HEK293 (cell line): ENCODE measurements at regions not wholly inside any gene's neighbourhood (a gene's known extent, or its start where the extent isn't known, plus 50 kb on each side); places are given as distances from the start of the nearest gene placed in this dataset.
"Not testable (repeated sequence)": the region's sequence is repeated elsewhere in the genome, so short reads cannot be mapped to it uniquely, and the experiment has no call there.

Experiments used
- CTCF ChIP-seq: fragments of 450-650 bp; formaldehyde crosslinking; IDR thresholded peaks from 2 replicates; pipeline ENCODE4 v1.5.1; 2016; ENCODE audit warnings: missing biosample characterization, missing genetic modification characterization
- ZNF155 ChIP-seq: fragments of 450-650 bp; formaldehyde crosslinking; IDR thresholded peaks from 2 replicates; pipeline ENCODE4 v1.5.1; 2016; ENCODE audit warnings: missing biosample characterization, missing genetic modification characterization
- ZNF24 ChIP-seq: fragments of 450-650 bp; formaldehyde crosslinking; IDR thresholded peaks from 2 replicates; pipeline ENCODE4 v1.5.1; 2016; ENCODE audit warnings: missing biosample characterization, missing genetic modification characterization
- ZNF274 ChIP-seq, 2 experiments: fragments of 200-500 bp in 1 of 2; fragments of 450-650 bp in 1 of 2; sonication (Bioruptor generic) in 1 of 2; formaldehyde crosslinking in 1 of 2; IDR thresholded peaks; 2 replicates each; pipeline versions ENCODE4 v1.5.1 to v1.6.1; 2014 to 2016; ENCODE audit warnings: borderline replicate concordance in 1 of 2, inconsistent platforms in 1 of 2, low read length in 1 of 2, missing biosample characterization in 1 of 2, missing genetic modification characterization in 1 of 2
- ZNF280C ChIP-seq: fragments of 450-650 bp; formaldehyde crosslinking; IDR thresholded peaks from 2 replicates; pipeline ENCODE4 v1.5.1; 2016; ENCODE audit warnings: missing biosample characterization, missing genetic modification characterization
- ZNF354C ChIP-seq: fragments of 450-650 bp; formaldehyde crosslinking; IDR thresholded peaks from 2 replicates; pipeline ENCODE4 v1.5.1; 2016; ENCODE audit warnings: missing biosample characterization, missing genetic modification characterization, low read depth, borderline replicate concordance
- ZNF449 ChIP-seq: fragments of 450-650 bp; formaldehyde crosslinking; IDR thresholded peaks from 2 replicates; pipeline ENCODE4 v1.5.1; 2017; ENCODE audit warnings: missing biosample characterization, mild to moderate bottlenecking, missing genetic modification characterization, moderate library complexity
- ZNF776 ChIP-seq: fragments of 450-650 bp; formaldehyde crosslinking; IDR thresholded peaks from 2 replicates; pipeline ENCODE4 v1.5.0; 2017; ENCODE audit warnings: missing biosample characterization, missing genetic modification characterization, borderline replicate concordance

- not testable (repeated sequence) for TF ChIP-seq ZNF776; ZNF274 (IDR thresholded peaks at IDR 0.05; ENCODE audit: low read length); ZNF274 (tag by site-specific recombination; IDR thresholded peaks at IDR 0.05; ENCODE audit: borderline replicate concordance); CTCF (tag by site-specific recombination); ZNF280C (tag by site-specific recombination); ZNF449; ZNF155 (tag by site-specific recombination); ZNF24 (tag by site-specific recombination); ZNF354C (tag by site-specific recombination)
These were observed 108.7 kb downstream of the ANXA2R start for GRCh38 chr5:42931451-42931850.
